ENCODE measurements at regions not wholly inside any gene's neighbourhood (a gene's known extent, or its start where the extent isn't known, plus 50 kb on each side); places are given as distances from the start of the nearest gene placed in this dataset.

- no peak for TF ChIP-seq POLR2AphosphoS5 (IDR thresholded peaks at IDR 0.05; ENCODE audit: borderline replicate concordance, low read depth, low read length)
- no peak for TF ChIP-seq EZH2 (IDR thresholded peaks at IDR 0.05)
Measured at GRCh38 chr6:51301962-51302361, 483.3 kb downstream of the TFAP2B start.
